H1 (cell line): ENCODE measurements at regions not wholly inside any gene's neighbourhood (a gene's known extent, or its start where the extent isn't known, plus 50 kb on each side); places are given as distances from the start of the nearest gene placed in this dataset.

ENCODE experiments used
- CTCF ChIA-PET: fragments of 300-600 bp; sonication (Branson Sonifier 250); formaldehyde crosslinking; loops from one replicate; lab custom pipeline; 2021; ENCODE audit not compliant: partially characterized antibody; lab: Charles Lee
- POLR2A ChIA-PET: fragments of 300-600 bp; sonication (Branson Sonifier 250); formaldehyde crosslinking; loops from one replicate; lab custom pipeline; 2021; ENCODE audit warnings: inconsistent platforms; ENCODE audit not compliant: partially characterized antibody; lab: Charles Lee
- DNase-seq, 2 experiments: peaks; one replicate each; pipeline versions ENCODE4 v3.0.0 to v3.0.0-alpha.2; 2010 to 2022; ENCODE audit warnings: low spot score in 2 of 2, low read depth in 1 of 2, mixed read lengths in 1 of 2
- FAIRE-seq: peaks from 2 replicates; lab custom pipeline; 2011; peaks lifted over from hg19 to GRCh38; lab: Jason Lieb, UNC
- H2AFZ ChIP-seq: 2 replicates; pipeline ENCODE4 v1.8.1; 2012; ENCODE audit warnings: low read length, inconsistent platforms
- H2AK5ac ChIP-seq: 2 replicates; pipeline ENCODE4 v1.6.1; 2013; ENCODE audit warnings: low read depth, low read length
- H2BK120ac ChIP-seq: replicated peaks from 2 replicates; pipeline ENCODE3; 2013; ENCODE audit warnings: low read depth, low read length, inconsistent platforms
- H2BK12ac ChIP-seq: 2 replicates; pipeline ENCODE4 v1.6.1; 2013; ENCODE audit warnings: low read depth, low read length
- H2BK15ac ChIP-seq: 2 replicates; pipeline ENCODE4 v1.6.1; 2013; ENCODE audit warnings: low read length
- H2BK20ac ChIP-seq: 2 replicates; pipeline ENCODE4 v1.6.1; 2013; ENCODE audit warnings: low read length
- H2BK5ac ChIP-seq: 2 replicates; pipeline ENCODE4 v1.6.1; 2013; ENCODE audit warnings: low read depth, low read length
- H3K14ac ChIP-seq: 2 replicates; pipeline ENCODE4 v1.6.1; 2013; ENCODE audit warnings: inconsistent platforms; ENCODE audit not compliant: insufficient read length
- H3K18ac ChIP-seq: 2 replicates; pipeline ENCODE4 v1.6.1; 2013; ENCODE audit warnings: low read length; ENCODE audit errors: extremely low read depth
- H3K23ac ChIP-seq: 2 replicates; pipeline ENCODE4 v1.6.1; 2013; ENCODE audit warnings: inconsistent platforms; ENCODE audit not compliant: insufficient read length
- H3K23me2 ChIP-seq: 2 replicates; pipeline ENCODE4 v1.6.1; 2013; ENCODE audit warnings: low read depth, low read length
- H3K27ac ChIP-seq: 2 replicates; pipeline ENCODE4 v1.6.1; 2011; ENCODE audit warnings: low read depth, low read length, inconsistent platforms
- H3K27me3 ChIP-seq, 4 experiments: replicated peaks in 1 of 4; 1 replicate in 1 of 4; 2 replicates in 3 of 4; pipeline versions ENCODE4 v1.6.1 to v1.8.1; 2011 to 2013; ENCODE audit warnings: low read length in 3 of 4, mild to moderate bottlenecking in 3 of 4, inconsistent platforms in 2 of 4, mixed read lengths in 2 of 4, moderate library complexity in 1 of 4; ENCODE audit not compliant: control insufficient read depth in 3 of 4, insufficient read depth in 3 of 4; ENCODE audit errors: extremely low read depth in 1 of 4
- H3K36me3 ChIP-seq, 4 experiments: 2 replicates each; pipeline versions ENCODE4 v1.6.1 to v1.8.1; 2011 to 2013; ENCODE audit warnings: mild to moderate bottlenecking in 4 of 4, low read length in 3 of 4, moderate library complexity in 2 of 4, control low read depth in 1 of 4, inconsistent platforms in 1 of 4; ENCODE audit not compliant: insufficient read depth in 4 of 4, control insufficient read depth in 2 of 4
- H3K4ac ChIP-seq: replicated peaks from 2 replicates; pipeline ENCODE3; 2013; ENCODE audit warnings: low read length, low read depth, mixed read lengths, inconsistent platforms; ENCODE audit not compliant: insufficient read length
- H3K4me1 ChIP-seq, 4 experiments: replicated peaks in 1 of 4; 1 replicate in 1 of 4; 2 replicates in 3 of 4; pipeline versions ENCODE4 v1.6.1 to v1.8.1; 2011 to 2013; ENCODE audit warnings: low read length in 3 of 4, inconsistent platforms in 2 of 4, mixed read lengths in 1 of 4; ENCODE audit not compliant: insufficient read depth in 4 of 4, control insufficient read depth in 3 of 4
- H3K4me2 ChIP-seq, 2 experiments: 2 replicates each; pipeline versions ENCODE4 v1.6.1 to v1.8.1; 2011 to 2013; ENCODE audit warnings: low read depth in 2 of 2, low read length in 2 of 2, control low read depth in 1 of 2, inconsistent platforms in 1 of 2, mild to moderate bottlenecking in 1 of 2; ENCODE audit not compliant: insufficient read depth in 1 of 2
- H3K4me3 ChIP-seq, 4 experiments: fragments of 200-600, 300-600 bp in 1 of 4; sonication (generic), shearing (Covaris generic), sonication (Bioruptor Twin) in 1 of 4; 2 replicates each; pipeline versions ENCODE4 v1.5.1 to v1.8.1; 2011 to 2016; ENCODE audit warnings: low read length in 4 of 4, low read depth in 3 of 4, control low read depth in 2 of 4, inconsistent platforms in 2 of 4, mild to moderate bottlenecking in 2 of 4, mixed read lengths in 1 of 4, moderate library complexity in 1 of 4; ENCODE audit not compliant: insufficient read depth in 2 of 4; ENCODE audit errors: extremely low read depth in 1 of 4
- H3K56ac ChIP-seq: replicated peaks from 2 replicates; pipeline ENCODE3; 2013; ENCODE audit warnings: low read depth, mild to moderate bottlenecking, mixed read lengths, low read length, inconsistent platforms; ENCODE audit not compliant: insufficient read length
- H3K79me1 ChIP-seq: 2 replicates; pipeline ENCODE4 v1.6.1; 2013; ENCODE audit warnings: low read depth, low read length, control low read depth
- H3K79me2 ChIP-seq, 2 experiments: 2 replicates each; pipeline versions ENCODE4 v1.6.1 to v1.8.1; 2012 to 2013; ENCODE audit warnings: low read length in 2 of 2, mild to moderate bottlenecking in 2 of 2, inconsistent platforms in 1 of 2; ENCODE audit not compliant: insufficient read depth in 2 of 2, control insufficient read depth in 1 of 2
- H3K9ac ChIP-seq, 4 experiments: replicated peaks in 1 of 4; 1 replicate in 1 of 4; 2 replicates in 3 of 4; pipeline versions ENCODE4 v1.6.1 to v1.8.1; 2011 to 2013; ENCODE audit warnings: low read depth in 3 of 4, low read length in 3 of 4, control low read depth in 2 of 4, mild to moderate bottlenecking in 2 of 4, moderate library complexity in 2 of 4, inconsistent platforms in 1 of 4; ENCODE audit errors: extremely low read depth in 1 of 4
- H3K9me3 ChIP-seq, 2 experiments: 2 replicates each; pipeline versions ENCODE4 v1.6.1 to v1.8.1; 2012 to 2013; ENCODE audit warnings: mild to moderate bottlenecking in 2 of 2, moderate library complexity in 2 of 2, control low read depth in 1 of 2, inconsistent platforms in 1 of 2, low read depth in 1 of 2, low read length in 1 of 2, mixed read lengths in 1 of 2; ENCODE audit not compliant: insufficient read depth in 2 of 2
- H4K20me1 ChIP-seq, 2 experiments: replicated peaks in 1 of 2; 2 replicates each; pipeline versions ENCODE3 to v1.8.1; 2011 to 2013; ENCODE audit warnings: inconsistent platforms in 2 of 2, low read length in 2 of 2, mild to moderate bottlenecking in 1 of 2; ENCODE audit not compliant: insufficient read depth in 2 of 2, control insufficient read depth in 1 of 2
- H4K5ac ChIP-seq: 2 replicates; pipeline ENCODE4 v1.6.1; 2013; ENCODE audit warnings: low read length, low read depth, mixed read lengths, inconsistent platforms; ENCODE audit not compliant: insufficient read length
- H4K8ac ChIP-seq: 2 replicates; pipeline ENCODE4 v1.8.0; 2013; ENCODE audit warnings: mild to moderate bottlenecking, moderate library complexity, low read length, inconsistent platforms; ENCODE audit not compliant: insufficient read depth; ENCODE audit errors: extremely low read depth
- H4K91ac ChIP-seq: replicated peaks from 2 replicates; pipeline ENCODE3; 2013; ENCODE audit warnings: low read length, mixed read lengths, inconsistent platforms; ENCODE audit not compliant: insufficient read length
- ASH2L ChIP-seq: fragments of 200-600, 300-600 bp; sonication (generic); IDR thresholded peaks from one replicate; pipeline ENCODE4 v1.7.1; 2017; ENCODE audit warnings: low read length
- EGR1 ChIP-seq: IDR thresholded peaks from 2 replicates; pipeline ENCODE4 v1.6.1; 2011; ENCODE audit warnings: low read depth, low read length, borderline replicate concordance
- GABPA ChIP-seq: IDR thresholded peaks from 2 replicates; pipeline ENCODE4 v1.6.1; 2011; ENCODE audit warnings: mild to moderate bottlenecking, low read length, moderate library complexity, borderline replicate concordance; ENCODE audit not compliant: insufficient read depth
- MAFK ChIP-seq: IDR thresholded peaks from 2 replicates; pipeline ENCODE4 v1.6.1; 2012; ENCODE audit warnings: low read depth, mild to moderate bottlenecking, improper control_type of control experiment, low read length
- POLR2AphosphoS5 ChIP-seq: IDR thresholded peaks from 2 replicates; pipeline ENCODE4 v1.6.1; 2011; ENCODE audit warnings: low read depth, low read length
- RAD21 ChIP-seq, 2 experiments: IDR thresholded peaks in 1 of 2; conservative IDR thresholded peaks in 1 of 2; 2 replicates each; pipeline ENCODE4 v1.6.1; 2011; ENCODE audit warnings: low read depth in 2 of 2, low read length in 2 of 2, improper control_type of control experiment in 1 of 2, inconsistent platforms in 1 of 2, mild to moderate bottlenecking in 1 of 2, moderate library complexity in 1 of 2
- RBBP5 ChIP-seq: IDR thresholded peaks from 2 replicates; pipeline ENCODE4 v1.7.1; 2012; ENCODE audit warnings: low read depth, mild to moderate bottlenecking, inconsistent platforms, low read length, moderate library complexity, borderline replicate concordance
- SAP30 ChIP-seq: fragments of 300-600 bp; sonication (generic); IDR thresholded peaks from 2 replicates; pipeline ENCODE4 v1.7.1; 2012; ENCODE audit warnings: low read length, moderate library complexity, mild to moderate bottlenecking, inconsistent platforms; ENCODE audit not compliant: insufficient read depth, insufficient replicate concordance
- SIX5 ChIP-seq: IDR thresholded peaks from 2 replicates; pipeline ENCODE4 v1.6.1; 2011; ENCODE audit warnings: mild to moderate bottlenecking, low read depth, low read length
- SP4 ChIP-seq: IDR thresholded peaks from 2 replicates; pipeline ENCODE4 v1.6.1; 2012; ENCODE audit warnings: low read length, inconsistent platforms
- TF ChIP-seq, protein P1 (sequence below): IDR thresholded peaks from 2 replicates; pipeline ENCODE4 v1.6.1; 2012; ENCODE audit warnings: inconsistent platforms

DNA sequence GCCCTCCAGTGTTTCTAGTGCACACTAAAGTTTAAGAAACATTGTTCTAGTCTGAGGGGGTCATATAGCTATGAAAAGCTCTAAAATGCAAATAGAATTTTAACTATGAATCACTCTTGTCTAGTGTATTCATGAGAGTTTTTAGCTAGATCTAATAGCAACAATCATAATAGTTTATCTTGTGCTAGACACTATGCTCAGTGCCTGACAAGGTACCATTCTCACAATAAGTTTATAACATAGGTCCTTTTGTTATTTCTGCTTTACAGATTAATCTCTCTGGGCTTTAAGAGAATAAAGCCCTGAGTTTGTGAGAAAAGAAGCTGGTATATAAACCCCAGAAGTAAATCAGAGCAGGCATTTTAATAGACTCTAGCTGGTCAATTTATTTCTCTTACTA lies 2120.7 kb downstream of the MAT2B start:
- CTCF ChIA-PET, result interaction anchor here (1.2 kb wide), 2 partner anchors 9 to 114 kb away, joined by 3 read pairs; no protein-coding TSS in a partner anchor
- H3K23me2 ChIP-seq, result peaks cover 2% of the 10 kb centered on the region; the same call in 1 of the 2 replicates
- no peak for TF ChIP-seq SAP30
- no peak for TF ChIP-seq POLR2AphosphoS5
- TF ChIP-seq SP4, result no peak
- no peak for TF ChIP-seq RAD21 (IDR thresholded peaks at IDR 0.05 in 1 of 2, conservative IDR thresholded peaks at IDR 0.05 in 1 of 2; ENCODE audit: low read depth in 2 of 2, low read length in 2 of 2)
- TF ChIP-seq, protein P1, sequence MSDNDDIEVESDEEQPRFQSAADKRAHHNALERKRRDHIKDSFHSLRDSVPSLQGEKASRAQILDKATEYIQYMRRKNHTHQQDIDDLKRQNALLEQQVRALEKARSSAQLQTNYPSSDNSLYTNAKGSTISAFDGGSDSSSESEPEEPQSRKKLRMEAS, result no peak
- TF ChIP-seq SIX5, result no peak
- no peak for TF ChIP-seq RBBP5
- TF ChIP-seq MAFK, result no peak
- no peak for TF ChIP-seq ASH2L
- no peak for TF ChIP-seq EGR1
- TF ChIP-seq GABPA, result no peak

More for the DNA sequence above, 2120.7 kb downstream of the MAT2B start:
- no peaks in the 10 kb centered on the region for H3K36me3 ChIP-seq
- H3K4me2 ChIP-seq, result no peak overlapping the region
- H2BK120ac ChIP-seq, result no peak overlapping the region
- peaks cover 0 to 4% (median 4%) of the 10 kb centered on the region in 4 experiments; a peak in 5 of 7 replicates for H3K4me1 ChIP-seq
- POLR2A ChIA-PET, result interaction anchor here (1.2 kb wide), 1 partner anchor 237 kb away, joined by 3 read pairs; no protein-coding TSS in a partner anchor
- no peak overlapping the region for H3K18ac ChIP-seq
- no peaks in the 10 kb centered on the region for H4K20me1 ChIP-seq
- H3K23ac ChIP-seq, result no peak overlapping the region
- H2AFZ ChIP-seq, result no peak overlapping the region
- no peak overlapping the region for H4K8ac ChIP-seq
- no peak overlapping the region for H2BK5ac ChIP-seq
- no peak overlapping the region for H2BK15ac ChIP-seq
- no peak overlapping the region for H3K14ac ChIP-seq
- H4K5ac ChIP-seq, result no peak overlapping the region
- H3K79me1 ChIP-seq, result no peaks in the 10 kb centered on the region
- H3K4me3 ChIP-seq, result no peak overlapping the region
- no peak overlapping the region for H4K91ac ChIP-seq
- FAIRE-seq, result no peak
- no peak overlapping the region for H2AK5ac ChIP-seq
- H3K4ac ChIP-seq, result no peak overlapping the region
- no peak overlapping the region for H3K27ac ChIP-seq
- no peak overlapping the region for H2BK20ac ChIP-seq
- H3K79me2 ChIP-seq, result no peaks in the 10 kb centered on the region
- H3K27me3 ChIP-seq, result peaks cover 0 to 1% (median 0%) of the 10 kb centered on the region in 4 experiments; a peak in 1 of 7 replicates
- H3K9me3 ChIP-seq, result no peaks in the 10 kb centered on the region
- no peak overlapping the region for H3K9ac ChIP-seq
- no peak overlapping the region for H3K56ac ChIP-seq
- no peak overlapping the region for H2BK12ac ChIP-seq
- no peak for DNase-seq
